OCI-LY1 (cell line): ENCODE measurements at regions not wholly inside any gene's neighbourhood (a gene's known extent, or its start where the extent isn't known, plus 50 kb on each side); places are given as distances from the start of the nearest gene placed in this dataset.

Experiments used
- H2AFZ ChIP-seq: fragments of 200-600 bp; sonication (generic), shearing (Covaris generic); 2 replicates; pipeline ENCODE4 v1.6.0; 2014; ENCODE audit warnings: antibody characterized with exemption, mild to moderate bottlenecking, low read length
- H3F3A ChIP-seq: fragments of 200-600 bp; sonication (generic), shearing (Covaris generic); 2 replicates; pipeline ENCODE4 v1.6.0; 2014; ENCODE audit warnings: mild to moderate bottlenecking, antibody characterized with exemption, low read length, moderate library complexity; ENCODE audit not compliant: insufficient read depth
- H3K27ac ChIP-seq: fragments of 200-600 bp; sonication (generic); 2 replicates; pipeline ENCODE4 v1.5.1; 2014; ENCODE audit warnings: low read length, mixed run types, mild to moderate bottlenecking, low read depth; ENCODE audit not compliant: poor library complexity, severe bottlenecking
- H3K27me3 ChIP-seq: fragments of 200-600 bp; sonication (generic); 2 replicates; pipeline ENCODE4 v1.6.0; 2014; ENCODE audit warnings: antibody characterized with exemption, mild to moderate bottlenecking, low read length, moderate library complexity; ENCODE audit not compliant: insufficient read depth
- H3K36me3 ChIP-seq: fragments of 200-600 bp; sonication (generic); 2 replicates; pipeline ENCODE4 v1.6.1; 2014; ENCODE audit warnings: mild to moderate bottlenecking, antibody characterized with exemption, low read length, moderate library complexity, mixed read lengths; ENCODE audit not compliant: insufficient read depth
- H3K4me1 ChIP-seq: fragments of 200-600 bp; sonication (generic); 2 replicates; pipeline ENCODE4 v1.5.1; 2014; ENCODE audit warnings: mild to moderate bottlenecking, low read length, moderate library complexity; ENCODE audit not compliant: insufficient read depth, severe bottlenecking
- H3K4me2 ChIP-seq: fragments of 200-600 bp; sonication (generic), shearing (Covaris generic); 2 replicates; pipeline ENCODE4 v1.6.1; 2014; ENCODE audit warnings: low read length
- H3K4me3 ChIP-seq: fragments of 200-600 bp; sonication (generic); 2 replicates; pipeline ENCODE4 v1.5.1; 2014; ENCODE audit warnings: low read length, low read depth, mild to moderate bottlenecking, mixed read lengths; ENCODE audit not compliant: poor library complexity, severe bottlenecking
- H3K79me2 ChIP-seq: fragments of 200-600 bp; shearing (Covaris generic); 2 replicates; pipeline ENCODE4 v1.6.1; 2016; ENCODE audit warnings: mixed run types, low read length, mixed read lengths; ENCODE audit not compliant: insufficient read depth
- H3K9ac ChIP-seq: fragments of 200-600 bp; sonication (generic), shearing (Covaris generic); 2 replicates; pipeline ENCODE4 v1.6.1; 2014; ENCODE audit warnings: mild to moderate bottlenecking, low read length, mixed read lengths
- H3K9me2 ChIP-seq: fragments of 200-600 bp; sonication (generic), shearing (Covaris generic); 2 replicates; pipeline ENCODE4 v1.6.1; 2014; ENCODE audit warnings: low read depth, mild to moderate bottlenecking, low read length, mixed read lengths
- H3K9me3 ChIP-seq: fragments of 200-600 bp; shearing (Covaris generic); 2 replicates; pipeline ENCODE4 v1.6.1; 2014; ENCODE audit warnings: low read length, mixed read lengths
- H4K20me1 ChIP-seq: fragments of 200-600 bp; sonication (generic), shearing (Covaris generic); 2 replicates; pipeline ENCODE4 v1.6.0; 2016; ENCODE audit warnings: mild to moderate bottlenecking, low read length; ENCODE audit not compliant: insufficient read depth
- CTCF ChIP-seq: fragments of 200-600 bp; sonication (generic), shearing (Covaris generic); IDR thresholded peaks from 2 replicates; pipeline ENCODE4 v1.5.1; 2017; ENCODE audit warnings: mild to moderate bottlenecking, antibody characterized with exemption, low read length, moderate library complexity, mixed read lengths
- EZH2 ChIP-seq: fragments of 200-600 bp; sonication (generic), shearing (Covaris generic); IDR thresholded peaks from 2 replicates; pipeline ENCODE4 v1.8.0; 2017; ENCODE audit warnings: borderline replicate concordance, mixed run types, mild to moderate bottlenecking, antibody characterized with exemption, low read length, moderate library complexity, mixed read lengths

DNA sequence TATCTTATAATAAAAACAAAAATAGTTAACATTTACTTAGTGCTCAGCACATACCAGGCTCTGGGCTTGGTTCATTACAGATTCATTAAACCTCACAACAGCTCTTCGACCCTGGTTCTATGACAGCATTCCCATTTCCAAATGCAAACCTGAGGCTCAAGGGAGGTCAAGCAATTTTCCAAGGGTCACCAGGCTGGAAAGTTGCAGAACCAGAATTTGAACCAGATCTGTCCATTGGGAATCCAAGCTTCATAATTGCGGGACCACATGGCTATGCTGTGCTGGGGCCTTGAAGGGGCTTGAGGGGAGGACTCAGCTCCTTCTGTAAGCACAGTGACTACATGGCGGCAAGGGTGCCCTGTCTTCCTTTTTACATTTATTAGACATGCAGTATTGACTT lies 197.3 kb upstream of the LNX1 start:
- no peaks in the 10 kb centered on the region for H4K20me1 ChIP-seq
- H3K9me2 ChIP-seq: no peaks in the 10 kb centered on the region
- no peak overlapping the region for H3K27ac ChIP-seq
- no peak overlapping the region for H2AFZ ChIP-seq
- no peaks in the 10 kb centered on the region for H3K4me1 ChIP-seq
- H3K36me3 ChIP-seq: no peaks in the 10 kb centered on the region
- no peaks in the 10 kb centered on the region for H3F3A ChIP-seq
- H3K4me3 ChIP-seq: no peak overlapping the region
- H3K27me3 ChIP-seq: no peaks in the 10 kb centered on the region
- no peak overlapping the region for H3K4me2 ChIP-seq
- no peak overlapping the region for H3K9ac ChIP-seq
- no peaks in the 10 kb centered on the region for H3K79me2 ChIP-seq
- H3K9me3 ChIP-seq: no peaks in the 10 kb centered on the region
- no peak for TF ChIP-seq CTCF
- TF ChIP-seq EZH2: no peak

GRCh38 chr4:53788011-53788410 lies 196.7 kb upstream of the LNX1 start:
- no peaks in the 10 kb centered on the region for H4K20me1 ChIP-seq
- no peak overlapping the region for H2AFZ ChIP-seq
- H3K4me2 ChIP-seq: no peak overlapping the region
- H3K9me2 ChIP-seq: no peaks in the 10 kb centered on the region
- H3K9me3 ChIP-seq: no peaks in the 10 kb centered on the region
- H3K36me3 ChIP-seq: no peaks in the 10 kb centered on the region
- H3K4me1 ChIP-seq: no peaks in the 10 kb centered on the region
- H3K27ac ChIP-seq: no peak overlapping the region
- H3F3A ChIP-seq: no peaks in the 10 kb centered on the region
- no peak overlapping the region for H3K9ac ChIP-seq
- TF ChIP-seq CTCF: no peak
- TF ChIP-seq EZH2: no peak
- H3K4me3 ChIP-seq: no peak overlapping the region
- H3K79me2 ChIP-seq: no peaks in the 10 kb centered on the region
- H3K27me3 ChIP-seq: no peaks in the 10 kb centered on the region

- Histone ChIP-seq H3K4me1 (no peaks in the 10 kb centered on the region), H3F3A (no peaks in the 10 kb centered on the region), H3K79me2 (no peaks in the 10 kb centered on the region), H3K4me3 (no peak overlapping the region), H3K9me3 (no peaks in the 10 kb centered on the region), H4K20me1 (no peaks in the 10 kb centered on the region), H3K27ac (no peak overlapping the region), H3K9me2 (no peaks in the 10 kb centered on the region), H3K27me3 (no peaks in the 10 kb centered on the region), H2AFZ (no peak overlapping the region), H3K36me3 (no peaks in the 10 kb centered on the region), H3K4me2 (no peak overlapping the region), H3K9ac (no peak overlapping the region)
- TF ChIP-seq CTCF: no peak
- TF ChIP-seq EZH2: no peak
Observed at GRCh38 chr4:53786632-53787031, 195.3 kb upstream of the LNX1 start.
